ENCODE measurements at regions not wholly inside any gene's neighbourhood (a gene's known extent, or its start where the extent isn't known, plus 50 kb on each side); places are given as distances from the start of the nearest gene placed in this dataset.

- DNase-seq, result no peak
Observed at GRCh38 chr15:53462651-53463050, 296.8 kb downstream of the WDR72 start.

- no peak for DNase-seq
Observed at GRCh38 chr15:53461677-53462076, 297.8 kb downstream of the WDR72 start.

- DNase-seq, result no peak
Observed at GRCh38 chr15:53458736-53459135, 300.7 kb downstream of the WDR72 start.

GRCh38 chr15:53457479-53457878 is 302.0 kb downstream of the WDR72 start:
- no peak for DNase-seq

GRCh38 chr15:53454843-53455721 is 304.4 kb downstream of the WDR72 start:
- no peak for DNase-seq

- DNase-seq, result no peak
Observed at GRCh38 chr15:53454535-53454842, 305.0 kb downstream of the WDR72 start.

GRCh38 chr15:53453253-53454105 is 306.0 kb downstream of the WDR72 start:
- DNase-seq, result no peak

GRCh38 chr15:53448232-53449015 is 311.0 kb downstream of the WDR72 start:
- no peak for DNase-seq

GRCh38 chr15:53447742-53448141 is 311.7 kb downstream of the WDR72 start:
- no peak for DNase-seq

GRCh38 chr15:53447053-53447574 is 312.3 kb downstream of the WDR72 start:
- no peak for DNase-seq

GRCh38 chr15:53446376-53446775 is 313.1 kb downstream of the WDR72 start:
- no peak for DNase-seq

GRCh38 chr15:53445531-53445930 is 313.9 kb downstream of the WDR72 start:
- DNase-seq, result no peak

GRCh38 chr15:53437985-53438841 is 321.2 kb downstream of the WDR72 start:
- DNase-seq, result no peak

GRCh38 chr15:53437366-53437765 is 322.1 kb downstream of the WDR72 start:
- no peak for DNase-seq

GRCh38 chr15:53434174-53434678 is 325.2 kb downstream of the WDR72 start:
- DNase-seq, result no peak

- no peak for DNase-seq
Observed at GRCh38 chr15:53416219-53416940, 343.1 kb downstream of the WDR72 start.

GRCh38 chr15:53414167-53414566 is 345.3 kb downstream of the WDR72 start:
- no peak for DNase-seq

- DNase-seq, result no peak
Observed at GRCh38 chr15:53412542-53412941, 346.9 kb downstream of the WDR72 start.

GRCh38 chr15:53404930-53405493 is 354.5 kb downstream of the WDR72 start:
- DNase-seq, result no peak

GRCh38 chr15:53401503-53401902 is 358.0 kb downstream of the WDR72 start:
- no peak for DNase-seq

GRCh38 chr15:53400986-53401385 is 358.5 kb downstream of the WDR72 start:
- no peak for DNase-seq
